ENCODE measurements at regions not wholly inside any gene's neighbourhood (a gene's known extent, or its start where the extent isn't known, plus 50 kb on each side); places are given as distances from the start of the nearest gene placed in this dataset.

- H3K27me3 ChIP-seq (ENCODE audit: control insufficient read depth in 3 of 3, insufficient read depth in 3 of 3, low read length in 2 of 3) = no peaks in the 10 kb centered on the region
- 97 to 98% methylated on average over 3 of the region's 3 CpGs for WGBS, 2 donors
- H3K9me3 ChIP-seq (ENCODE audit: control insufficient read depth in 4 of 4, insufficient read depth in 3 of 4, low read length in 3 of 4) = no peaks in the 10 kb centered on the region
- ATAC-seq (ENCODE audit: insufficient read depth, low FRiP score) = no peak
- no peak overlapping the region for H3K27ac ChIP-seq (ENCODE audit: low read depth in 1 of 2, low read length in 1 of 2)
- TF ChIP-seq, protein P1, sequence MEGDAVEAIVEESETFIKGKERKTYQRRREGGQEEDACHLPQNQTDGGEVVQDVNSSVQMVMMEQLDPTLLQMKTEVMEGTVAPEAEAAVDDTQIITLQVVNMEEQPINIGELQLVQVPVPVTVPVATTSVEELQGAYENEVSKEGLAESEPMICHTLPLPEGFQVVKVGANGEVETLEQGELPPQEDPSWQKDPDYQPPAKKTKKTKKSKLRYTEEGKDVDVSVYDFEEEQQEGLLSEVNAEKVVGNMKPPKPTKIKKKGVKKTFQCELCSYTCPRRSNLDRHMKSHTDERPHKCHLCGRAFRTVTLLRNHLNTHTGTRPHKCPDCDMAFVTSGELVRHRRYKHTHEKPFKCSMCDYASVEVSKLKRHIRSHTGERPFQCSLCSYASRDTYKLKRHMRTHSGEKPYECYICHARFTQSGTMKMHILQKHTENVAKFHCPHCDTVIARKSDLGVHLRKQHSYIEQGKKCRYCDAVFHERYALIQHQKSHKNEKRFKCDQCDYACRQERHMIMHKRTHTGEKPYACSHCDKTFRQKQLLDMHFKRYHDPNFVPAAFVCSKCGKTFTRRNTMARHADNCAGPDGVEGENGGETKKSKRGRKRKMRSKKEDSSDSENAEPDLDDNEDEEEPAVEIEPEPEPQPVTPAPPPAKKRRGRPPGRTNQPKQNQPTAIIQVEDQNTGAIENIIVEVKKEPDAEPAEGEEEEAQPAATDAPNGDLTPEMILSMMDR (IDR thresholded peaks at IDR 0.05; ENCODE audit: control extremely low read depth, extremely low read depth) = no peak
- no peaks in the 10 kb centered on the region for H3K36me3 ChIP-seq (ENCODE audit: control insufficient read depth in 4 of 4, insufficient read depth in 4 of 4, low read length in 4 of 4)
- no peak for DNase-seq
- H3K4me1 ChIP-seq (ENCODE audit: control insufficient read depth in 5 of 5, insufficient read depth in 5 of 5, low read length in 5 of 5) = peaks cover 0 to 2% (median 0%) of the 10 kb centered on the region in 5 donors
- H3K9ac ChIP-seq (ENCODE audit: insufficient read depth in 1 of 2, low read length in 2 of 2) = no peak overlapping the region
- no peak overlapping the region for H3K4me3 ChIP-seq
These were observed 216.8 kb upstream of the TANK start for GRCh38 chr2:160943414-160943813.

GRCh38 chr2:160952464-160953254 is 207.6 kb upstream of the TANK start:
- Histone ChIP-seq H3K27me3 (ENCODE audit: control insufficient read depth in 3 of 3, insufficient read depth in 3 of 3, low read length in 2 of 3) (no peaks in the 10 kb centered on the region), H3K36me3 (ENCODE audit: control insufficient read depth in 4 of 4, insufficient read depth in 4 of 4, low read length in 4 of 4) (no peaks in the 10 kb centered on the region), H3K9ac (ENCODE audit: insufficient read depth in 1 of 2, low read length in 2 of 2) (peak overlapping the region in 1 of 2 donors; percentile 2), H3K9me3 (ENCODE audit: control insufficient read depth in 4 of 4, insufficient read depth in 3 of 4, low read length in 3 of 4) (no peaks in the 10 kb centered on the region), H3K4me1 (ENCODE audit: control insufficient read depth in 5 of 5, insufficient read depth in 5 of 5, low read length in 5 of 5) (peaks cover 0 to 10% (median 0%) of the 10 kb centered on the region in 5 donors), H3K4me3 (no peak overlapping the region), H3K27ac (ENCODE audit: low read depth in 1 of 2, low read length in 1 of 2) (peak overlapping the region in 1 of 2 donors; percentile 26)
- WGBS, 2 donors = 57 to 78% methylated on average over 10 of the region's 10 CpGs
- ATAC-seq (ENCODE audit: insufficient read depth, low FRiP score) = peak; percentile 47
- peak; percentile 42 to 66 (median 48) for DNase-seq
- TF ChIP-seq, protein P1 (IDR thresholded peaks at IDR 0.05; ENCODE audit: control extremely low read depth, extremely low read depth) = no peak

DNA sequence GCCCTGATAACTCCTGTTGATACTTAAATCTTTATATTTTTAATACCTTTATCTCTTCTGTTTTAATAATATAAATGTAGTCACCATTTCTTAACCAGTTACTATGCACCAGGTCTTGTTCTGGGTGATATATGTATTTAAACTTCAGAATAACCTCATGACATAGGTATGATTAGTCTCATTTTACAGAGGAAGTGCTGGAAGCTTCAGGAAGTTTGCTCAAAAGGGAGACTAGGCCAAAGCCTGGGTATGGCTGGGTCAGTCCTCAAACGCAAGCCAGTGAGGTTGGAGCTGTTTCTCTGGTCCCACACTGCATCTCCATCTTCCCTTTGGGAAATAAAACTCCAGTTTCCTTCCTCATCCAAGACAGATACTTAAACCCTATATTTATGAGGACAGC is 204.7 kb upstream of the TANK start:
- TF ChIP-seq, protein P1 (IDR thresholded peaks at IDR 0.05; ENCODE audit: control extremely low read depth, extremely low read depth) = no peak
- Histone ChIP-seq H3K36me3 (ENCODE audit: control insufficient read depth in 4 of 4, insufficient read depth in 4 of 4, low read length in 4 of 4) (no peaks in the 10 kb centered on the region), H3K4me1 (ENCODE audit: control insufficient read depth in 5 of 5, insufficient read depth in 5 of 5, low read length in 5 of 5) (peaks cover 0 to 10% (median 0%) of the 10 kb centered on the region in 5 donors), H3K27ac (ENCODE audit: low read depth in 1 of 2, low read length in 1 of 2) (peak overlapping the region in 1 of 2 donors; percentile 36), H3K27me3 (ENCODE audit: control insufficient read depth in 3 of 3, insufficient read depth in 3 of 3, low read length in 2 of 3) (no peaks in the 10 kb centered on the region), H3K4me3 (no peak overlapping the region), H3K9me3 (ENCODE audit: control insufficient read depth in 4 of 4, insufficient read depth in 3 of 4, low read length in 3 of 4) (no peaks in the 10 kb centered on the region), H3K9ac (ENCODE audit: insufficient read depth in 1 of 2, low read length in 2 of 2) (no peak overlapping the region)
- no peak for DNase-seq
- WGBS, 2 donors = 59 to 64% methylated on average over 1 of the region's 1 CpG
- ATAC-seq (ENCODE audit: insufficient read depth, low FRiP score) = no peak
